Neural progenitor cell (in vitro differentiated cells): ENCODE measurements at regions not wholly inside any gene's neighbourhood (a gene's known extent, or its start where the extent isn't known, plus 50 kb on each side); places are given as distances from the start of the nearest gene placed in this dataset.
A peak's percentile ranks its signal among the peaks of the same experiment; 100 is the strongest.

Experiments
- DNase-seq: peaks from one replicate; pipeline ENCODE4 v3.0.0-alpha.2; 2016; ENCODE audit warnings: low spot score
- H2AFZ ChIP-seq: fragments of 200-600 bp; sonication (generic); replicated peaks from 2 replicates; pipeline ENCODE4 v1.6.1; 2016; ENCODE audit warnings: antibody characterized with exemption
- H3F3A ChIP-seq: fragments of 200-600 bp; sonication (generic); 2 replicates; pipeline ENCODE4 v1.6.1; 2016; ENCODE audit warnings: antibody characterized with exemption, low read depth
- H3K27ac ChIP-seq: fragments of 200-600 bp; sonication (generic); 2 replicates; pipeline ENCODE4 v1.5.1; 2016; ENCODE audit warnings: mild to moderate bottlenecking
- H3K27me3 ChIP-seq: fragments of 200-600 bp; sonication (generic); 2 replicates; pipeline ENCODE4 v1.6.1; 2016; ENCODE audit warnings: mild to moderate bottlenecking, moderate library complexity
- H3K36me3 ChIP-seq: fragments of 200-600 bp; sonication (generic); 2 replicates; pipeline ENCODE4 v1.5.1; 2016
- H3K4me1 ChIP-seq: fragments of 200-600 bp; sonication (generic); 2 replicates; pipeline ENCODE4 v1.6.1; 2016; ENCODE audit warnings: mixed run types
- H3K4me2 ChIP-seq: fragments of 200-600 bp; sonication (generic); 2 replicates; pipeline ENCODE4 v1.6.1; 2016
- H3K4me3 ChIP-seq: fragments of 200-600 bp; sonication (generic); 2 replicates; pipeline ENCODE4 v1.5.1; 2016
- H3K79me2 ChIP-seq: fragments of 200-600 bp; sonication (generic); 2 replicates; pipeline ENCODE4 v1.6.1; 2016; ENCODE audit warnings: low read depth
- H3K9ac ChIP-seq: fragments of 200-600 bp; sonication (generic); 2 replicates; pipeline ENCODE4 v1.6.1; 2016
- H3K9me3 ChIP-seq: fragments of 200-600 bp; sonication (generic); 2 replicates; pipeline ENCODE4 v1.5.1; 2016; ENCODE audit warnings: low read depth
- H4K20me1 ChIP-seq: fragments of 200-600 bp; sonication (generic); 2 replicates; pipeline ENCODE4 v1.6.1; 2016; ENCODE audit warnings: low read depth
- H3K27ac Mint-ChIP-seq: 3 replicates; pipeline ENCODE4 v1.8.0; 2021; ENCODE audit warnings: mixed read lengths
- H3K27me3 Mint-ChIP-seq: 2 replicates; pipeline ENCODE4 v1.8.0; 2022; ENCODE audit warnings: low read depth, mild to moderate bottlenecking, inconsistent platforms, moderate library complexity, mixed read lengths; ENCODE audit not compliant: insufficient read depth
- H3K36me3 Mint-ChIP-seq: 3 replicates; pipeline ENCODE4 v1.8.0; 2021; ENCODE audit warnings: mixed read lengths
- H3K4me1 Mint-ChIP-seq: 3 replicates; pipeline ENCODE4 v1.8.0; 2021; ENCODE audit warnings: mixed read lengths
- H3K4me3 Mint-ChIP-seq: 3 replicates; pipeline ENCODE4 v1.8.0; 2021; ENCODE audit warnings: mild to moderate bottlenecking, moderate library complexity, mixed read lengths
- H3K9me3 Mint-ChIP-seq: 3 replicates; pipeline ENCODE4 v1.8.0; 2020; ENCODE audit warnings: mixed read lengths
- EZH2 ChIP-seq: fragments of 200-600 bp; sonication (generic); IDR thresholded peaks from 2 replicates; pipeline ENCODE4 v1.6.1; 2017; ENCODE audit warnings: antibody characterized with exemption, mild to moderate bottlenecking, moderate library complexity
- EZH2phosphoT487 ChIP-seq: fragments of 200-600 bp; sonication (generic); IDR thresholded peaks from 2 replicates; pipeline ENCODE4 v1.6.1; 2017; ENCODE audit warnings: antibody characterized with exemption
- TF ChIP-seq, protein P1 (sequence below): fragments of 200-600 bp; sonication (generic); IDR thresholded peaks from 2 replicates; pipeline ENCODE4 v1.5.1; 2017; ENCODE audit warnings: antibody characterized with exemption, mild to moderate bottlenecking

DNA sequence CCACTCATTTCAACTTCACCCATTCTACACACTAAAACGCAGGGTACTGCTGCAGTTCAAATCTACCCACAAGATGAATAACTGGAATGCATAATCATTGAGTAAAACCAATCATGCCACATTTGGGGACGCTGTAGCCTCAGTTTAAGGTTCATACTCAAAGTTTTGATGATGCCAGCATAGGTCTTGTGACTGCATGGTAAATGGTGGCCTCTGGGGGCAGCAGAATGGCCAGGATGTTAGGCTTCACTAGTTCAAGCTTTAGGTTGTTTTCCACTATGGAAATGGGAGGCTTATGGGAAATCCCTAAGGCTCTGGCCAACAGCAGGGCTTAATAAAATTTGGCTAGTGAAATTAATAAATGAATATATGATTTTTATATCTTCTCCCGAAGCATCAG, 104.3 kb upstream of the TSC22D2 start:
- H3K4me2 ChIP-seq, result no peak overlapping the region
- no peaks in the 10 kb centered on the region for H3K27me3 ChIP-seq
- no peak overlapping the region for H3K9ac ChIP-seq
- DNase-seq, result peak; percentile 24
- H3K36me3 ChIP-seq, result no peaks in the 10 kb centered on the region
- H3K9me3 Mint-ChIP-seq, result no peaks in the 10 kb centered on the region
- H3K36me3 Mint-ChIP-seq, result no peaks in the 10 kb centered on the region
- no peaks in the 10 kb centered on the region for H3K9me3 ChIP-seq
- H3F3A ChIP-seq, result no peaks in the 10 kb centered on the region
- no peak for TF ChIP-seq EZH2
- TF ChIP-seq, protein P1, sequence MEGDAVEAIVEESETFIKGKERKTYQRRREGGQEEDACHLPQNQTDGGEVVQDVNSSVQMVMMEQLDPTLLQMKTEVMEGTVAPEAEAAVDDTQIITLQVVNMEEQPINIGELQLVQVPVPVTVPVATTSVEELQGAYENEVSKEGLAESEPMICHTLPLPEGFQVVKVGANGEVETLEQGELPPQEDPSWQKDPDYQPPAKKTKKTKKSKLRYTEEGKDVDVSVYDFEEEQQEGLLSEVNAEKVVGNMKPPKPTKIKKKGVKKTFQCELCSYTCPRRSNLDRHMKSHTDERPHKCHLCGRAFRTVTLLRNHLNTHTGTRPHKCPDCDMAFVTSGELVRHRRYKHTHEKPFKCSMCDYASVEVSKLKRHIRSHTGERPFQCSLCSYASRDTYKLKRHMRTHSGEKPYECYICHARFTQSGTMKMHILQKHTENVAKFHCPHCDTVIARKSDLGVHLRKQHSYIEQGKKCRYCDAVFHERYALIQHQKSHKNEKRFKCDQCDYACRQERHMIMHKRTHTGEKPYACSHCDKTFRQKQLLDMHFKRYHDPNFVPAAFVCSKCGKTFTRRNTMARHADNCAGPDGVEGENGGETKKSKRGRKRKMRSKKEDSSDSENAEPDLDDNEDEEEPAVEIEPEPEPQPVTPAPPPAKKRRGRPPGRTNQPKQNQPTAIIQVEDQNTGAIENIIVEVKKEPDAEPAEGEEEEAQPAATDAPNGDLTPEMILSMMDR, result peak; percentile 57
- H3K4me1 Mint-ChIP-seq, result peaks cover 3% of the 10 kb centered on the region
- H3K4me3 ChIP-seq, result no peak overlapping the region
- no peak overlapping the region for H2AFZ ChIP-seq
- no peak overlapping the region for H3K27ac ChIP-seq
- no peak overlapping the region for H3K4me3 Mint-ChIP-seq
- H3K27me3 Mint-ChIP-seq, result peaks cover 4% of the 10 kb centered on the region
- H3K27ac Mint-ChIP-seq, result no peak overlapping the region
- H3K79me2 ChIP-seq, result no peaks in the 10 kb centered on the region
- no peaks in the 10 kb centered on the region for H4K20me1 ChIP-seq
- no peaks in the 10 kb centered on the region for H3K4me1 ChIP-seq

DNA sequence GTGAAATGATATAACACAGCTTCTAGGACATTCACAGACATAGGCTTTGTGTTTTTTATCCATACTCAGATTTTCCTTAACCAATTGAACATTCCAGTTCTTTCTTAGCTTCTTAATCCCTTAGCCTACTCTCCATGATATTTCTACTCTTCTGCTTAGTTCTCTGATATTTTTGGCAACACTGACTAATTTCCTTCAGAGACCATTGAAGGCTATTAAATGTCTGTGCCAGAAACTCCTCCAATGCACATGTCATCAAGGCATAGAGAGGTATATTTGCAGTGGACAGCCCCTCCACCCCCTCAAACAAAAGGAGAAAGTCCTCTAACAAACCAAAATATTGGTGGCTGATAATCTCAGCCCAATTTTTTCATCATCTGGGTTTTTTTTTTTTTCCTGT, 105.9 kb upstream of the TSC22D2 start:
- Histone ChIP-seq H3F3A (no peaks in the 10 kb centered on the region), H4K20me1 (no peaks in the 10 kb centered on the region), H3K9me3 (no peaks in the 10 kb centered on the region), H2AFZ (no peak overlapping the region), H3K4me1 (no peaks in the 10 kb centered on the region), H3K27me3 (no peaks in the 10 kb centered on the region), H3K79me2 (no peaks in the 10 kb centered on the region), H3K9ac (no peak overlapping the region), H3K27ac (no peak overlapping the region), H3K4me2 (no peak overlapping the region), H3K4me3 (no peak overlapping the region), H3K36me3 (no peaks in the 10 kb centered on the region)
- Mint-ChIP-seq H3K4me1 (no peaks in the 10 kb centered on the region), H3K27me3 (no peaks in the 10 kb centered on the region), H3K4me3 (no peak overlapping the region), H3K36me3 (no peaks in the 10 kb centered on the region), H3K27ac (no peak overlapping the region), H3K9me3 (no peaks in the 10 kb centered on the region)
- TF ChIP-seq EZH2, result no peak
- TF ChIP-seq, protein P1, result no peak
- TF ChIP-seq EZH2phosphoT487, result no peak
- no peak for DNase-seq

DNA sequence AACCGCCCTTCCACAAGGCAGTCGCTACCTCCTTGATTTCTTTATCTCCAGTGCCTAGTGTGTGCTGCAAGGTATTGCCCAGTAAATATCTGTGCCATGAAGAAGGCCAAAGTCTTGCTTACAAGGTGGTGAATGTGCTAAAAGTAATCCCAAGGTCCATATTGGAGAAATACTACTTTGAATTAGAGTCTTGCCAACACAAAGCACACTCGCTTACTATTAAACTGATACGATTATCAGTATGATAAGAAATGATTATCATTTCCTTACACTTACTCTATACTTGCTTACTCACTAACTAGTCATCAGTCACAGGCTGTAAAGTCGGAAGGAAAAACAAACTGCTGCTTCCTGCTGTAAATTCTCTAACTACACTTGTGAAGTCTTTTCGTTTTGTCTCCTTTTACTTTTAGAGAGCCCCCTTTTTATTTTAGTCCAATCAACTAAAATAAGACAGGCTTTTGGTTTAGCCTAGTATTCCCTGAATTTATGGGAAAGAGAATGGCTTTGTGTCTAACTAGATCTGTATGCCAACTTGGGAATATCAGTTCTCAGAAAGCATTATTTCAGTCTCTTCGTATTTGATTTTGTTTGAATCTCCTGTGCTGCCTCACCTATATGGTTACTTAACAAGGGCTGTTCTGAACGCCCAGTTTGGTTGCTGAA, 107.1 kb upstream of the TSC22D2 start:
- H3K27me3 ChIP-seq, result no peaks in the 10 kb centered on the region
- H3K9me3 ChIP-seq, result no peaks in the 10 kb centered on the region
- H3K79me2 ChIP-seq, result no peaks in the 10 kb centered on the region
- no peak overlapping the region for H2AFZ ChIP-seq
- DNase-seq, result no peak
- no peaks in the 10 kb centered on the region for H3F3A ChIP-seq
- H3K4me3 ChIP-seq, result no peak overlapping the region
- H4K20me1 ChIP-seq, result no peaks in the 10 kb centered on the region
- H3K27ac ChIP-seq, result no peak overlapping the region
- no peaks in the 10 kb centered on the region for H3K4me1 Mint-ChIP-seq
- TF ChIP-seq EZH2phosphoT487, result no peak
- TF ChIP-seq, protein P1, result no peak
- no peak for TF ChIP-seq EZH2
- no peaks in the 10 kb centered on the region for H3K36me3 ChIP-seq
- no peak overlapping the region for H3K4me3 Mint-ChIP-seq
- H3K9ac ChIP-seq, result no peak overlapping the region
- no peaks in the 10 kb centered on the region for H3K27me3 Mint-ChIP-seq
- H3K36me3 Mint-ChIP-seq, result no peaks in the 10 kb centered on the region
- H3K9me3 Mint-ChIP-seq, result no peaks in the 10 kb centered on the region
- H3K4me2 ChIP-seq, result no peak overlapping the region
- no peak overlapping the region for H3K27ac Mint-ChIP-seq
- H3K4me1 ChIP-seq, result no peaks in the 10 kb centered on the region
